SK-N-MC (cell line): ENCODE measurements at regions not wholly inside any gene's neighbourhood (a gene's known extent, or its start where the extent isn't known, plus 50 kb on each side); places are given as distances from the start of the nearest gene placed in this dataset.

ENCODE experiments used
- EZH2 ChIP-seq: fragments of 200-600 bp; sonication (generic); IDR thresholded peaks from one replicate; pipeline ENCODE4 v1.6.1; 2017; ENCODE audit warnings: antibody characterized with exemption
- FOXP2 ChIP-seq: optimal IDR thresholded peaks from 2 replicates; pipeline ENCODE3; 2011; ENCODE audit warnings: mild to moderate bottlenecking, moderate library complexity; ENCODE audit not compliant: insufficient read depth; ENCODE audit errors: extremely low read length, control extremely low read depth
- POLR2AphosphoS5 ChIP-seq: IDR thresholded peaks from 2 replicates; pipeline ENCODE4 v1.6.1; 2012; ENCODE audit warnings: mild to moderate bottlenecking, low read depth, low read length, borderline replicate concordance

DNA sequence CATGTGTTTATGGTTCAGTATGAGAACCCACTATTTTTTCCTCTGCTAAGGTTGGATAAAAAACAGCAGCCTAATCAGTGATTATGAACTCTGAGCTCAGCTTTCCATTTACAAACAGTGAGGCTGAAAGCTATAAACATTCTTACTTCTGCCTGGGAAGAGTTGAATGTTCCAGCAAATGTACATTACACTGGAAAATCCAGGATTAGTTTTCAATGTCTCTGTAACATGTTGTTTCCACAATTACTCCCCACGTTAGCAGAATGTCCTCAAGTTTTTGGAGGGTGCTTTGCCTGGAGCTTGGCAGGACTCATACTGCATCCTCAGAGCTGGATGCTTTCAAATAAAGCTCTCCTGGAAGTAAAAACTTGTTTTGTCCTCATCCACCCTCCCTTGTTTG lies 150.4 kb downstream of the POSTN start:
- no peak for TF ChIP-seq EZH2
- no peak for TF ChIP-seq POLR2AphosphoS5
- no peak for TF ChIP-seq FOXP2
